ENCODE measurements at regions not wholly inside any gene's neighbourhood (a gene's known extent, or its start where the extent isn't known, plus 50 kb on each side); places are given as distances from the start of the nearest gene placed in this dataset.

- no peak overlapping the region for H3K4me3 Mint-ChIP-seq (ENCODE audit: unreplicated experiment)
- no peak overlapping the region for H3K27ac Mint-ChIP-seq (ENCODE audit: low read depth, unreplicated experiment)
- POLR2A ChIA-PET, result no interaction called here
- no peaks in the 10 kb centered on the region for H3K4me1 Mint-ChIP-seq (ENCODE audit: insufficient read depth, unreplicated experiment)
- DNase-seq (ENCODE audit: unreplicated experiment), result no peak
- no peaks in the 10 kb centered on the region for H3K36me3 Mint-ChIP-seq (ENCODE audit: insufficient read depth, unreplicated experiment)
- H3K9me3 Mint-ChIP-seq (ENCODE audit: unreplicated experiment), result peaks cover 26% of the 10 kb centered on the region
- BruUV-seq (replicated peaks), result no TSS peak
- H3K27me3 Mint-ChIP-seq (ENCODE audit: insufficient read depth, unreplicated experiment), result no peaks in the 10 kb centered on the region
- intact Hi-C loops (cut with micrococcal nuclease), result no loop called here
- no peak for TF ChIP-seq CTCF (IDR thresholded peaks at IDR 0.05; ENCODE audit: unreplicated experiment)
- CTCF ChIA-PET, result no interaction called here
Observed at GRCh38 chr5:2480871-2481270, 270.6 kb downstream of the IRX2 start.

- Mint-ChIP-seq H3K27me3 (ENCODE audit: insufficient read depth, unreplicated experiment) (no peaks in the 10 kb centered on the region), H3K4me1 (ENCODE audit: insufficient read depth, unreplicated experiment) (no peaks in the 10 kb centered on the region), H3K36me3 (ENCODE audit: insufficient read depth, unreplicated experiment) (no peaks in the 10 kb centered on the region), H3K4me3 (ENCODE audit: unreplicated experiment) (no peak overlapping the region), H3K27ac (ENCODE audit: low read depth, unreplicated experiment) (no peak overlapping the region), H3K9me3 (ENCODE audit: unreplicated experiment) (peaks cover 10% of the 10 kb centered on the region)
- no peak for DNase-seq (ENCODE audit: unreplicated experiment)
- POLR2A ChIA-PET, result no interaction called here
- CTCF ChIA-PET, result interaction anchor here (0.5 kb wide), 1 partner anchor 207 kb away, joined by 3 read pairs; no protein-coding TSS in a partner anchor
- no TSS peak for BruUV-seq (replicated peaks)
- intact Hi-C loops (cut with micrococcal nuclease), result no loop called here
- no peak for TF ChIP-seq CTCF (IDR thresholded peaks at IDR 0.05; ENCODE audit: unreplicated experiment)
Observed at GRCh38 chr5:2475902-2476301, 275.6 kb downstream of the IRX2 start.

- BruUV-seq (replicated peaks), result no TSS peak
- intact Hi-C loops (cut with micrococcal nuclease), result no loop called here
- Mint-ChIP-seq H3K27ac (ENCODE audit: low read depth, unreplicated experiment) (no peak overlapping the region), H3K4me1 (ENCODE audit: insufficient read depth, unreplicated experiment) (no peaks in the 10 kb centered on the region), H3K4me3 (ENCODE audit: unreplicated experiment) (no peak overlapping the region), H3K36me3 (ENCODE audit: insufficient read depth, unreplicated experiment) (no peaks in the 10 kb centered on the region), H3K9me3 (ENCODE audit: unreplicated experiment) (no peaks in the 10 kb centered on the region), H3K27me3 (ENCODE audit: insufficient read depth, unreplicated experiment) (no peaks in the 10 kb centered on the region)
- no peak for TF ChIP-seq CTCF (IDR thresholded peaks at IDR 0.05; ENCODE audit: unreplicated experiment)
- no peak for DNase-seq (ENCODE audit: unreplicated experiment)
- ChIA-PET POLR2A (no interaction called here), CTCF (no interaction called here)
Observed at GRCh38 chr5:2472670-2473069, 278.8 kb downstream of the IRX2 start.

- no peak overlapping the region for H3K4me3 Mint-ChIP-seq (ENCODE audit: unreplicated experiment)
- POLR2A ChIA-PET, result no interaction called here
- DNase-seq (ENCODE audit: unreplicated experiment), result no peak
- H3K4me1 Mint-ChIP-seq (ENCODE audit: insufficient read depth, unreplicated experiment), result no peaks in the 10 kb centered on the region
- CTCF ChIA-PET, result interaction anchor here (1.0 kb wide), 2 partner anchors 24 to 56 kb away, joined by 3 to 4 read pairs; no protein-coding TSS in a partner anchor
- no peak overlapping the region for H3K27ac Mint-ChIP-seq (ENCODE audit: low read depth, unreplicated experiment)
- intact Hi-C loops (cut with micrococcal nuclease), result no loop called here
- H3K9me3 Mint-ChIP-seq (ENCODE audit: unreplicated experiment), result no peaks in the 10 kb centered on the region
- no peak for TF ChIP-seq CTCF (IDR thresholded peaks at IDR 0.05; ENCODE audit: unreplicated experiment)
- no peaks in the 10 kb centered on the region for H3K27me3 Mint-ChIP-seq (ENCODE audit: insufficient read depth, unreplicated experiment)
- peaks cover 6% of the 10 kb centered on the region for H3K36me3 Mint-ChIP-seq (ENCODE audit: insufficient read depth, unreplicated experiment)
- BruUV-seq (replicated peaks), result no TSS peak
Observed at GRCh38 chr5:2471152-2471879, 280.2 kb downstream of the IRX2 start.

All from MCF 10A (cell line).